ENCODE measurements at regions not wholly inside any gene's neighbourhood (a gene's known extent, or its start where the extent isn't known, plus 50 kb on each side); places are given as distances from the start of the nearest gene placed in this dataset.

DNA sequence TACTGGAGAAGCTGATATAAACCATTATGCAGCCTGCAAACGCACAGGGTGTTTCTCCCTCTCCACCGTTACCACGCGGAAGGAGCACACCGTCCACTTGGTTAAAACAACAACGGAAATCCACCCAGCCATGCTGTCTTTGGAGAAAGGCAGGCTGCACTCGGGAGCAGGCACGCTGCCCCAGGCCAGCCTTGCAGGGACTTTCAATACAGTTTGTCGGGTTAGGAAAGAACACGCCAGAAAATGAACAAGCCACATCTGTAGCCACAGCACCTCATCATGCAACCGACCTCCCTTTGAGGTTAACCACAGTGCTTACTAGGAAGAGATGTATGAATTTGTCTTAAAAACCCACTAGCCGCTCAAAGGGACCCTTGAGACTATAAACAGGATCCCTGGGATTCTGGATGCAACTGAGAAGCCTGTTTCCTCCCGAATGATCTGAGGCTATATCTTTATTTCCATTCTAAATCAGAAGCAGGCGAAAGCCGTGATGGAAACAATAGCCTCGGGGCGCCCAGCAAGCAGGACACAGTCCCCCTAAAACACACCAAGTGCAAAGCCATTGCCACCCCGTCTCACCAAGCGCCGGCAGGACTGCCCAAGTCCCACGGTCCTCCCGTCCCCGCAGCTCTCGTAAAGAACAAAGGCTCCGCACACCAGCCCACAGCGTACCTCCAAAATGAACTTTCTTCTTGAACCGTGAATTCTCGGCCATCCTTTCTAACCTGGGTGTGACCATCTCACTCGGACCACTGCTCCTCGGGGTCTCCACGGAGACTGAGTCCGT lies 318.9 kb downstream of the CTTN start:
- TF ChIP-seq CTCF (conservative IDR thresholded peaks at IDR 0.05 in 1 of 2, IDR thresholded peaks at IDR 0.05 in 1 of 2; ENCODE audit: low read depth in 1 of 2, low read length in 2 of 2) (no peak), EZH2 (IDR thresholded peaks at IDR 0.05; ENCODE audit: low read length, missing control alignments) (no peak)
